HG03342 (cell line): ENCODE measurements at regions not wholly inside any gene's neighbourhood (a gene's known extent, or its start where the extent isn't known, plus 50 kb on each side); places are given as distances from the start of the nearest gene placed in this dataset.
"Not testable (repeated sequence)": the region's sequence is repeated elsewhere in the genome, so short reads cannot be mapped to it uniquely, and the experiment has no call there.

ENCODE experiments used
- ATAC-seq: cut with Tn5 transposase; IDR thresholded peaks from one replicate; pipeline ENCODE4 v1.9.1; 2021; ENCODE audit warnings: mild to moderate bottlenecking, moderate library complexity; ENCODE audit not compliant: unreplicated experiment

DNA sequence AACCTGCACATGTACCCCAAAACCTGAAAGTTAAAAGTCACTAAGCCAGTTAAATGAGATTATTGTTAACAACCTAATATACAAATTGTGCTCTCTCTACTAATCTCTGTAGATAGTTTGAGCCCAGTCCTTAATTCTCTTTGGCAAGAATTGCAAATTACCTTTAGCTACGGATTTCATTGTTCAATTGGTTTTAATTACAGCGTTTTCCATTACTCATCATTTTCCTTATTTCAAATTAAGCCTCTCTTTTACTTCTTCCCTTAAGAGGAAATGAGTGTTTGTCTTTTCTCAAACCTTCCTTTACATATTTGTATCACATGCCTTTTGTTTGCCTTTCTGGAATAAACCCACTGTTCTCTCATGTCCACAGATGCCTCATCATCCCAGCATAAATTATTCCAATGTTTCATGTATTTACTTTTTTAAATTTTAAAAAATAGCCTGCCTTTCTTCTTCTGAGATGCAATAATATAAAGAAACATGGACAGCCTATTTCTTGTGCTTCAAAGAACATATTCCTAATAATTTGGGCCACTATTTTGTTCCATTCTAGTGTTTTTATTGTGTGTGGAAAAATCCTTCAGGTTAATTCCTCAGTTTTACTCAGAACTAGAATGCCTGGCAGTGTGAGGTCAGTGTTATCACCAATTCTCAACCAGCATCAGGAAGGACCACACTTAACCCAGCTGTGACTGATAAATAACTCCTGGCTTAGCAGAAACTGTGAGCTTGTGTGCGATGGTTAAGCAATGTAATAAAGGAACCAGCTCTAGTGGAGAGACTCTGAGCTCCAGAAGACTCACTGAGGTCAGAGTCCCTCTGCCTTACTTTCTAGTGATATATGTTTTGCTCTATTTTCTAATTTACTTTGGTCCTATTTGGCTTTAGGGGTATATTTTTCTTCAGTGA lies 600.5 kb downstream of the LTN1 start:
- no peak for ATAC-seq

DNA sequence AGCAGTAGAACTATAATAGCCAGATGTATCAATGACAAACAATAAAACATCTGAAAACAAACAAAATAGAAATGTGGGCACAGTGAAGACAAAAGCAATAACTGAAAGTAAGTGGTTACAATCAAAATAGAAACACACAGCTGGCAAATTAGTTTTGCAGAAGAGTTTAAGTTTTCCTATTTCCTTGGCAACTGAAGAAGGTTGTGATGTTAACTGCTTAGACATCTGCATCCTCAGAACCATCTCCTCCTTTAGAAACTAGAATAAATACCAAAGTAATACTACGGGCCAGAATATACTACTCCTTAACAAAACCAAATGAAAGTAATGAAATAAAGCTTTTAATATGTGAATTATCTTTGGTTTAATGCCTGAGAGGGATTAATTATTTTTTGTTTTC lies 605.5 kb downstream of the LTN1 start:
- ATAC-seq, result no peak

DNA sequence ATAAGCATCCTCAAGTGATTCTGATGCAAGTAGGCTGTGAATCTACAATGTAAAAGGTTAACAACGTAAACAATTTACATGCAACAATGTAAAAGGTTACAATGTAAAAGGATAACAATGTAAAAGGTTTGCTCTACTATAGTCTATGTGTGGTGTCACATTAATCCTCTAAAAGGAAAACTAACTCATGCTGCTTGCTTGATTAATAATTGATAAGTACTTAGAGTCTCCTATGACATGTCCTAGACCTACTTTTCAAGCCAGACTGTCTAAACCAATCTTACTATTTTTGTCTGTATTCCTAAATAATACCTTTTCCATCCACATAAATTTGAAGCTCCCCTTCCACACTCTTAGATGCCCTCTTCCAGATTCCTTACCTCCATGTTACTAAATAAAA lies 606.8 kb downstream of the LTN1 start:
- no peak for ATAC-seq

DNA sequence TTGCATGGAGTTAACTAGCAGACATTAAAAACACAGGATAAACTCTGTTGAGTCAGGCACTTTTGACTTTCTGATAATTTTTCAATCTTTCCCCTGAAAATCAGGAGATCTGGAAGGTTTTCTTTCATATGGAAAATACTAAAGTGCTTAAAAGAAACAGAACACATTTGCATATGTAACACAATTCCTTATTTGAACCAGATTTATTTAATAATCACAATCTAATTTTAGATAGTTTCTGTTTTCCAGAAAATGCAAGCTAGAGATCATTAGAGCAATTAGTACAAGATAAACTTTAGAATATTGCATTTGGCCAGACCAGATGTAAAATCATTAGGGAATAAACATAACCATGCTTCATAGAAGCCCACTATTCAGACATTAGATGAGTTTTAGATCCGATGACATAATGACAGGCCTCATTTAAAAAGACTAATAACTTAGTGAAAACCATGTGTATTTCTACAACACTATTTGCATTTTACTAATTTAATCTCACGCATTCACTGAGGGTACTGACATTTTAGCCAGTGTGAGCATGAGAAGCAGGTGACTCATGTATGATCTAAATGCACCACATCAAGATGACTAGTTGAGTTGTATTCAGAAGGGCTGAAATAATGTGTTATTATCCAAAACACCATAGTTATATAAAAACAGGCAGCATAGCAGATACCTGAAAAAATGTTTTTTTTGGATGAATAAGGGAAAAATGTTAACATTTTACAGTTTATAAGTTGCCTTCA lies 611.5 kb downstream of the LTN1 start:
- ATAC-seq, result not testable (repeated sequence)

DNA sequence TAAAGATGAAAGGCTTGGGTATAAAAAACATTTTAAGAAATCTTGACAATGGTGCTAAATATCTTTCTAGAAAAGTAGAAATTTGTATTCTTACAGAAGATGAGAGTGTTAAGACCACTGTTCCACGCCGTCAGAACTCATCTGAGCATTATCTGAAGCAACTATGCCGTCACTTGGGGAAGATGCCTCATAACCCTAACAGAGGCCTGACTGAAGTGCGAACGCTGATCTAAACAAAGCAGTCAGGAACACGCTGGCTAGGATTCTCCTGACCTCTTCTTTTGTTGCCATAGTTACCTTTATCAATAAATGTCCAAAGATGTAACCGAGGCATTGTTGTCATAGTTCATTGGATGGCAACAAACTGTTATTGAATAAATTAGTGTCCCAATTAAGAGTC lies 612.4 kb downstream of the LTN1 start:
- ATAC-seq, result no peak

DNA sequence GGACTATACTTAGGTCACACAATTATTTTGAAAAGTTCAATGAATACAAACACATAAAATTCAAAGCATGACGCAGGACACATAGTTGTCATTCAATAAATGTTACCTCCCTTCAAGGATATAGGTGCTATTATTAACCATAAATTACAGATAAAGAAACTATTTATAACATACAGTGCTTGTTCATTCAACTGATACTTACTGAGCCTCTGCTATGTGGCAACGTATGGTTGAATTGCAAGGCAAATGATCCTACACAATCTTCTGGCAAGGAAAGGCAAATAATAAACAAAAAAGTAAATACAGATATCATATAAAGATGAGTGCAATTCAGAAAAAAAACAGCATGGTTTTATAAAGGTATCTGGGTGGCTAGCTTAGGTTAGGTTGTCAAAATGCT lies 614.7 kb downstream of the LTN1 start:
- ATAC-seq, result no peak

DNA sequence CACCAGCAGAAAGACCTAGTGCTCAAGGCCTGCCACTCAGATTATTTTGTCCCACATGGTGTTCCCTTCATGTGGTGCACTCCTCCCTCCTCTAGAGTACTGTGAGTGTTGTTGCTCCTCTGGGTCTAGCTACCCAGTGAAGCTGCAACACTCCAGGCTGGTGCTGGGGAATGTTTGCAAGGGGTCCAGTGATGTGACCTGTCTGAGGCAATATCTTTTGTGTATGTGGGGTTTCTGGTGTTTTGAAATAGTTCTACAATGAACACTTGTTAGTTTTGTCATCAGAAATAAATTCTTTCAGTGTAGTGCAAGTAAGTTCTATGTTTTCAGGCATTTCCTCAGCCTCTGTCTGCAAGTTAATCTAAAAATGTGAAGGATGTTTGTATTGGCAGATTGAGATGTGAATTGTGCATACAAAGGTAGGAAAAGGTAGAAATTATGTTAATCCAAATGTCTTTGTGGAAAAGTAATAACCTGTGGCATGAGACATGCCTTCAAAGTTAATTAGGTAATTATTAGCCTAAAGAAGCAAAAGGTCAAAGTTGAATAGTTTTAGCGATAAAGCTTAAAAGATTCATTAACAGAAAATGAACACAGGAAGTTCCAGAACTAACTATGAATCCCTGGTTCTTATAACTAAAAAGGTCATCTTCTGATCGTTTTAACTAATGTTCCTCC lies 616.8 kb downstream of the LTN1 start:
- no peak for ATAC-seq

DNA sequence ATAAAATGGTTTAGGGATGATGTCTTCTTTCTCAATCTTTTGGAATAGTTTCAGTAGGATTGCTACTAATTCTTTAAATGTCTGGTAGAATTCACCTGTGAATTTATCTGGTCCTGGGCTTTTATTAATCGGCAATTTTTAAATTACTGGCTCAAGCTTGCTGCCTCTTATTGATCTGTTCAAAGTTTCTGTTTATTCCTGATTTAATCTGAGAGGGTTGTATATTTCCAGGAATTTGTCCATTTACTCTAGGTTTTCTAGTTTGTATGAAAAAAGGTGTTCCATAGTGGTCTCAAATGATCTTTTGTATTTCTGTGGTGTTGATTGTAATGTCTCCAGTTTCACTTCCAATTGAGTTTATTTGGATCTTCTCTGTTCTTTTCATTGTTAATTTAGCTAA lies 617.8 kb downstream of the LTN1 start:
- no peak for ATAC-seq

DNA sequence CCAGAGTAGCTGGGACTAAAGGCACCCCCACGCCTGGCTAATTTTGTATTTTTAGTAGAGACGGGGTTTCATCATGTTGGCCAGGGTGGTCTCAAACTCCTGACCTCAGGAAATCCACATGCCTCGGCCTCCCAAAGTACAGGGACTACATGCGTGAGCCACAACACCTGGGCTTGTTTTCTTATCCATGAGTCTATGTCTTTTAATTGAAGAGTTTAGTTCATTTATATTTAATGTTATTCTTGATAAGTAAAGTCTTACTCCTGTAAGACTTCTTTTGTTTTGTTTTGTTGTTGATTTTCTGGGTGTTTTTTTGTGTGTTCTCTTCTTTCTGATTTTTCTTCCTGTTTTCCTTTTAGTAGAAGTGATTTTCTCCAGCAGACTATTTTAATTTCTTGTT lies 621.0 kb downstream of the LTN1 start:
- ATAC-seq, result no peak

DNA sequence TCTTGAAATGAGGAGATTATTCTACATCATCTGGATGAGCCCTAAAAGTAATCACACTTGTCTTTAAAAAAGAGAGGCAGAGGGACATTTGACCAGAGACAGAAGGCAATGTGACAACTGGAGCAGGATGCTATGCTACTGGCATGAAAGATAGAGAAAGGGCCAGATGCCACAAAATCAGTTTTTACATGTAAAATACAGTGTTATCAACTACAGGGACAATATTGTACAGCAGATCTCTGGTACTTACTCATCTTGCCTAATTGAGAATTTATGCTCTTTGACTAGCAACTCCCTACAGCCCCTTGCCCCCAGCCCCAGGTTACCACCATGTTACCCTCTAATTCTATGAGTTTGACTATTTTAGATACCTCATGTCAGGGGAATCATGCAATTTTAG lies 633.4 kb downstream of the LTN1 start:
- no peak for ATAC-seq

DNA sequence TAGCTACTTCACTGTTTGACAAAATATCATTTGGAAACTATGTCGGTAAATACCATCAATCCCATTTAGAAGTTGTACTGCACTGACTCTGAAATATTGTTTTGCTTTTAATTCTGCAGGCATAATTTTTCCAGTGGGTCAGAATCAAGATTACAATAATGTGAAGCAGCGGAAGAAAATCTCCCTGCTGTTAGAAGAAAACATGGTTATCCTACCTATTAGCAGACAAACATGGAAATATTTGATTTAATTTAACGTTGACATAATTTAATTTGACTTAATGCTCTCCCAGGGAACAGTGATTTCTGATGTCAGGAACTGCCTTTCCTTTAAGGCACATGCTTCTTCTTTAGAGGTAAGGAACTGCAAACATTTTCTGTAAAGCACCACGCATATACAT lies 634.0 kb downstream of the LTN1 start:
- no peak for ATAC-seq

DNA sequence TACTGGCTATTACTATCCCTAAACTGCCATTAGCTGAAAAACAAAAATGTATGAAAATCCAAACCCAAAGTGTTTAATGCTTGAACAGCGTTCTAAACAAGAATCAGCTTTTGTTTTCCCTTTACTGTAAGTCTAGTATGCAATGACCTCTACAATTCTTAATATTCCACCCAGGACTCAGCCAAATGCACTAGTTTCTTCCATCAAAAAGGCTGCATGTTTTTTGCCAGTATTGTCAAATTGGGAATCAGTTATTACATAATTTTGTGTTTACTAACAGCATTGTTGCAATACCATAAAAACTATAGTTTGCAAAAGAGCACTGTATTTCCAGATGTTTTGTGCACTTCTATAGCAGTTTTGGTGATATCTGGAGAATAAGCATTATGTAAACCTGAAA lies 634.5 kb downstream of the LTN1 start:
- no peak for ATAC-seq

DNA sequence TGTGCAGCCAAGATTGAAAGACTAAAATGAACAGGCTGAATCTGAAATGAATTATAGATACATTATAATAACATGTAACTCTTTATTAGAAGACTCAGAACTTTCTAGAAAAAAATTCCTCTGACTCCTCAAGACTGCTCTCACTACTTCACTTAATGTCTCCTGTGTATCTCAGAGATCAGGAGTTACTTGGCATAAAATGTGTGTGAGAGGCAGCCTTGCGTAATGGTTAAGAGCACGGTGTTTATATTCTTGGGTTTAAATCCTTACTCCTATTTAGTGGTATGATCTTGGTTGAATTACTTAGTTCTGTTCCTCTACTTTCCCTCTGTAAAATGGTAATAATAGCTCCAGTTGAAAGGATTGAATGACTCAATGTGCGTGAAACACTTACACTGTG lies 634.9 kb downstream of the LTN1 start:
- ATAC-seq, result no peak

DNA sequence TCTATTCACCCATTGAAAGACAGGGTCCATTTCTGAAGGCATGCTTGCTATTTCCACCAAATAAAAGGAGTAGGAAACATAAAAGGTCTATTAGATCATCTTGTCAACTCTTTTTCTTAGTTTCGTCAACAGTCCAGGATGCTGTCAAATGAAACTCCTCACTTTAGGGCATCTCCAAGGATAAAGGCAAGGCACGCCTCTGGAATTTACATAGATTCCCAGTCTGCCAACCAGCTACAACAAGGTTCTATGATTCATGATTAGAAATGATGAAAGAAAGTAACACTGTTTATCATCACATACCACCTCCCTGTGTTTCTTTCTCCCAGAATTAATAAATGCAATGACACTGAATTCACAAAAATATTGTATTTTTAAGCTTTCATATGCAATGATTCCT lies 636.3 kb downstream of the LTN1 start:
- ATAC-seq, result no peak

DNA sequence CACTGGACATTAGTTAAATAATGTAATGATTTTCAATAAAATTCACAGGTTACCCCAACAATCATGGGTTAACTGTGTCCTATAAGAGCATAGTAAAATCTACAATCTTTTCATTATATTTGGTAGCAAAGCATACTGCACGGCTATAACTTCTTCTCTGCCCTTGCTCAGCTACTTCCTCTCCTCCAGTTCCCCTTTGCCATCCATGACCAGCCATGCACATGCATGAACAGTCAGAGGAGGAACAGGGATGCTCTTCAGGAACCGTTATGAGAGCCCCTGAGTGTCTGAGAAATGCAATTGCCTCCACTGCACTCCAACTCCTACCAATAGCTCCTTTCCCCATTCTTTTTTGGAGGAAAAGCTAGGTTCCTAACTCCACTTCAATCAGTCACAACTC lies 646.7 kb downstream of the LTN1 start:
- no peak for ATAC-seq

DNA sequence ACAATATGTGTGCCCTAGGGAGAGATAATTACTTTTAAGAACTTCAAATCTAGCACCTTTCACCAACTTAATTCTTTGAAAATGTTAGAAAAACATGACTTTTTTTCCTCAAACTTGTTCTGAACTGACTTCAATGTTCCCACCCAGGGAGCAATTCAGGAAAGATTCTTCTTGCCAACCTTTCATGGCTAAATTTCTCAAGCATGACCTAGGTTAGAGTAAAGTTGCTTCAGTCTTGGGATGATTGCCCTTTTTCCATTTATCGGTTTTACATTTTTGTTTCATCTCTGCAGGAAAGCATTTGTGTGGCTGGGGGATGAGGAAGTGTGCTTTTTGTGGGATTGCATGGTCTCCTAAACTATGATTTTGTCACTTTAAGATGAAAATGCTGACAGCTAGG lies 647.7 kb downstream of the LTN1 start:
- ATAC-seq, result no peak

DNA sequence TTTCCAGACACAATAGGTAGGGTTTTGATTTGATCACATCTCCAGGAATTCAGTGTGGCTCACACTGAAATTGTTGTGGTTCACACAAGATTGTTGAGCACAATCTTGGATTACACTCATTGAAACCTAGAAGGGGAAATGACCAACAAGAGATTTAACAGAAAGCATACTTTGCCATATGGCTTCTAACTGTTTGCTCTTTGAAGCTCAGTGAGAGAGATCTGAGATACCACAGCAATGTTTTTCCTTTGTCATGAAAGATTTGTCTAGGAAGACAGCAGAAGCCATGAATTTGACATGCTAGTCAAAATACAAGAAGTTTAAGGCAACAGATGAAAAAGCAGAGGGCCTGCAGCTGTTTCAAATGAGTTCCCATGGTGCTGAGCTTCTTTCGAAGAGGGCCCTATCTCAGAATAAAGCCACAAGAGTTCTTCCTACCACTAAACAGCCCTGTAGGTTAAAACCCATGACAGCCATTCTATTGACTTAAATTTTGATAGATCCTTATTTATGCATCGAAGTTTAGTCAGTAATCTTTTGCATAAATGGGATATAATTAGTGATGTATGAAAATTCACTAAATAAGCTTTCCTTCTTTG lies 650.4 kb downstream of the LTN1 start:
- no peak for ATAC-seq

DNA sequence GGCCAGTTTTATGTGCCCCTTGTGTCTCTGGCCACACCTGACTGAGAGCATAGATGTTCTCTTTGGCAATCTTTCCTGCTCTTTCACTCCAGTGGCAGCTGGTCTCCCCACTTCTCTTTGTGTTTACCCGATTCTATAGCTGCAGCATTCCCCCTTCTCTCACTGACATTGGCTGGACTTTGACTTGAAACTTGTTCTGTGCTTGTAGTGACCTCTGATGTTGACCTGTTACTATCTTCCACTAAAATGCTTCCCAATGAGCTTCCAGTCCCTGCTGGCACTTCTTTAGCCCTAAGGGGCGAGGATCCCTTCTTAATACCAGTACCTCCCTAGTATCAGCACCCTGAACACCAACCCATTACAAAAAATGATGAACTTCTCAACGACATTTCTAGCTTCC lies 653.3 kb downstream of the LTN1 start:
- ATAC-seq, result no peak

DNA sequence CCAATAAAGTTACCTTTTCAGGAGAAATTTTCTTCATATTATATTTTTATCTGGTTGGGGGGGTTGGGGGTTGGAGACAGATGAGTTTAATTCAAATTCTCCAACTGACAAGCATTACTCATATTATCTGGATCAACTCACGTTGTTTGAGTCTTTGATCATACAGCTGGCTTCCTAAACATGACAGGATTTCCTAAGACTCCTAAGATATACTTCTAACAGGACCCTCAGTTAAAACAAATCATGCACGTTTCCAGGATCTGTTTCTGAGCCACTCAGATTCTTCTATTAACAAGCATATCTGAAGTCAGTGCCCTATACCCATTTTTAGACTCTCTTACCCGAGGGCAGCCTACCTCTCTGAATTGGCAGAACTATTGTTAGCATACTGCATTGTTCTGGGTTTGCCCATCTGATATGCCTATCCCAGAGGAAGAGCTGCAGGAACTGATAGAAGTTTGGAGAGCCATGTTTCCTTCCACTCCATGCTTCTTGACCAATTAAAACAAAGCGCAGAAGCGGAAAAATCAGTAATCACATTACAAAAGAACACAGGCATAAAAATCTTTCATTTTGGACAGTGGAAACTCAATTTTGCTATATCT lies 653.9 kb downstream of the LTN1 start:
- no peak for ATAC-seq

DNA sequence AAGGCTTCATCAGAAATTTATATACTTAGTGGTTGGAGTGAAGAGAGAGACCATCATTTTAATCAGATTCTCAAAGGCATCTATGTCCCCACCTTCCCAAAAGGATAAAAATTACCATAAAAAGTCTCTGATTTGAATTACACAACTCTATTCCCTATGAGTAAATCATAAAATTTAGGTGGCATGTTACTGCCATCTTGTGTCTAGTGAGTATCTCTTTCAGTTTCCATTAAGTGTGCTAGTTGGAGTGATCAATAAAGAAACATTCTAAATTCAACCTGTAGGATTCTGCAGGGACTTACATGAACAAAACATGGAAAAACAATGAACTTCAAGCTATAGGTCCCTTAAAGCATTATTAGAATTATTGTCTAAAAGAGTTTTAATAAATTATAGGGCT lies 655.4 kb downstream of the LTN1 start:
- ATAC-seq, result no peak

DNA sequence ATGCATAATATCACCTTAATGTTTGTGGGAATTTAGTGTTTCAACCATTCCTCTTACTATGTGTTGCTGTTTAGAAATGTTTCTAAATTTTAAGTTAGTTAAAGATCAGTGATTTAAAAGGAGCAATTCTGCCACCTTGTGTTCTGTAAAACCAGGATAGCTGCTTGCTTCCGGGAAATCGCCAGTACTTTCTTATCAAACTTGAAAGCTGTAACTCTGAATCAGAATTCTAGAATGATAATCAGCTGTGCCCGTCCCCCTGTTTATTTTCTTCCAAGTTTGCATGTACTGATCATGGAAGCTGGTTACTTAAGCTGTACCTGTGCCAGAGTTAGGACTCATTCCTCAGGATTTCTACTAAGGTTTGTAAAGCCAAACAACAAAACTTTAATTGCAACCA lies 656.4 kb downstream of the LTN1 start:
- no peak for ATAC-seq
